Esophagus muscularis mucosa (tissue), 4 donors: ENCODE measurements at regions not wholly inside any gene's neighbourhood (a gene's known extent, or its start where the extent isn't known, plus 50 kb on each side); places are given as distances from the start of the nearest gene placed in this dataset.

Source experiments
- DNase-seq: peaks from one replicate; pipeline ENCODE4 v3.0.0-alpha.2; 2017; ENCODE audit errors: extremely low spot score
- H3K27ac ChIP-seq, 4 donors: fragments of 200-600 bp; sonication (generic); replicated peaks in 1 of 4; 1 replicate in 3 of 4; 2 replicates in 1 of 4; pipeline ENCODE4 v1.5.1; 2016 to 2019; ENCODE audit warnings: mild to moderate bottlenecking in 1 of 4
- H3K27me3 ChIP-seq, 4 donors: fragments of 200-600 bp; sonication (generic); one replicate each; pipeline versions ENCODE4 v1.5.1 to v1.6.0; 2016 to 2019
- H3K36me3 ChIP-seq, 4 donors: fragments of 200-600 bp; sonication (generic); one replicate each; pipeline ENCODE4 v1.5.1; 2016 to 2019
- H3K4me1 ChIP-seq, 4 donors: fragments of 200-600 bp; sonication (generic); one replicate each; pipeline ENCODE4 v1.5.1; 2016 to 2019
- H3K4me3 ChIP-seq, 4 donors: fragments of 200-600 bp; sonication (generic); 1 replicate in 2 of 4; 2 replicates in 2 of 4; pipeline ENCODE4 v1.5.1; 2016 to 2019; ENCODE audit warnings: mild to moderate bottlenecking in 4 of 4, moderate library complexity in 1 of 4
- H3K9me3 ChIP-seq, 4 donors: fragments of 200-600 bp; sonication (generic); 1 replicate in 3 of 4; 2 replicates in 1 of 4; pipeline ENCODE4 v1.5.1; 2016 to 2019
- CTCF ChIP-seq, 3 experiments: fragments of 200-600 bp in 2 of 3; fragments of 450-650 bp in 1 of 3; sonication (generic) in 2 of 3; IDR thresholded peaks; one replicate each; pipeline ENCODE4 v1.5.1; 2017 to 2019; ENCODE audit warnings: antibody characterized with exemption in 3 of 3, mild to moderate bottlenecking in 2 of 3, moderate library complexity in 1 of 3
- EP300 ChIP-seq: sonication (generic); formaldehyde crosslinking; IDR thresholded peaks from one replicate; pipeline ENCODE4 v1.6.1; 2017; ENCODE audit warnings: antibody characterized with exemption
- POLR2A ChIP-seq: fragments of 450-650 bp; IDR thresholded peaks from one replicate; pipeline ENCODE4 v1.6.1; 2017; ENCODE audit warnings: antibody characterized with exemption, moderate library complexity, mild to moderate bottlenecking, low read depth
- POLR2AphosphoS5 ChIP-seq, 2 donors: sonication (generic); formaldehyde crosslinking; IDR thresholded peaks; one replicate each; pipeline ENCODE4 v1.6.1; 2017; ENCODE audit warnings: antibody characterized with exemption in 2 of 2
- WGBS: methylation state at CpG from one replicate; pipeline ENCODE4 v1.1.5; 2018; 5-methylcytosine and 5-hydroxymethylcytosine counted together
- intact Hi-C: fragments of 100-400 bp; cut with DNase I; formaldehyde crosslinking; loops from one replicate; pipeline ENCODE4 v1.15.1; 2023

GRCh38 chr4:81358154-81358553 lies 113.6 kb downstream of the RASGEF1B start:
- 80% methylated on average over 2 of the region's 2 CpGs for WGBS
- no peak for DNase-seq
- TF ChIP-seq POLR2A (no peak), POLR2AphosphoS5 (IDR thresholded peaks at IDR 0.05) (no peak), CTCF (IDR thresholded peaks at IDR 0.05) (no peak), EP300 (no peak)
- Histone ChIP-seq H3K4me3 (no peak overlapping the region), H3K27me3 (no peaks in the 10 kb centered on the region), H3K36me3 (no peaks in the 10 kb centered on the region), H3K27ac (no peak overlapping the region), H3K9me3 (no peaks in the 10 kb centered on the region), H3K4me1 (no peaks in the 10 kb centered on the region)
- intact Hi-C loops: no loop called here

GRCh38 chr4:81356621-81357020 lies 115.1 kb downstream of the RASGEF1B start:
- 85% methylated on average over 1 of the region's 1 CpG for WGBS
- TF ChIP-seq CTCF (IDR thresholded peaks at IDR 0.05): no peak
- no peak for TF ChIP-seq POLR2AphosphoS5 (IDR thresholded peaks at IDR 0.05)
- TF ChIP-seq EP300: no peak
- no peak for TF ChIP-seq POLR2A
- no peaks in the 10 kb centered on the region for H3K36me3 ChIP-seq
- DNase-seq: no peak
- H3K9me3 ChIP-seq: no peaks in the 10 kb centered on the region
- no peaks in the 10 kb centered on the region for H3K4me1 ChIP-seq
- H3K27me3 ChIP-seq: no peaks in the 10 kb centered on the region
- intact Hi-C loops: no loop called here
- no peak overlapping the region for H3K27ac ChIP-seq
- no peak overlapping the region for H3K4me3 ChIP-seq

- Histone ChIP-seq H3K36me3 (no peaks in the 10 kb centered on the region), H3K4me1 (no peaks in the 10 kb centered on the region), H3K9me3 (no peaks in the 10 kb centered on the region), H3K27me3 (no peaks in the 10 kb centered on the region), H3K4me3 (no peak overlapping the region), H3K27ac (no peak overlapping the region)
- 71% methylated on average over 2 of the region's 2 CpGs for WGBS
- TF ChIP-seq POLR2A (no peak), CTCF (IDR thresholded peaks at IDR 0.05) (no peak), POLR2AphosphoS5 (IDR thresholded peaks at IDR 0.05) (no peak), EP300 (no peak)
- DNase-seq: no peak
- intact Hi-C loops: no loop called here
These were observed 116.6 kb downstream of the RASGEF1B start for GRCh38 chr4:81355136-81355535.

- no peak for DNase-seq
- TF ChIP-seq CTCF (IDR thresholded peaks at IDR 0.05): no peak
- TF ChIP-seq EP300: no peak
- TF ChIP-seq POLR2AphosphoS5 (IDR thresholded peaks at IDR 0.05): no peak
- no peak for TF ChIP-seq POLR2A
- intact Hi-C loops: no loop called here
- Histone ChIP-seq H3K9me3 (no peaks in the 10 kb centered on the region), H3K27ac (no peak overlapping the region), H3K4me3 (no peak overlapping the region), H3K4me1 (no peaks in the 10 kb centered on the region), H3K27me3 (no peaks in the 10 kb centered on the region), H3K36me3 (no peaks in the 10 kb centered on the region)
- 60% methylated on average over 1 of the region's 1 CpG for WGBS
These were observed 117.8 kb downstream of the RASGEF1B start for GRCh38 chr4:81353861-81354260.

GRCh38 chr4:81352446-81352835 lies 119.3 kb downstream of the RASGEF1B start:
- Histone ChIP-seq H3K4me1 (no peaks in the 10 kb centered on the region), H3K9me3 (no peaks in the 10 kb centered on the region), H3K27me3 (no peaks in the 10 kb centered on the region), H3K27ac (no peak overlapping the region), H3K36me3 (no peaks in the 10 kb centered on the region), H3K4me3 (no peak overlapping the region)
- DNase-seq: no peak
- intact Hi-C loops: no loop called here
- TF ChIP-seq CTCF (IDR thresholded peaks at IDR 0.05): no peak
- TF ChIP-seq EP300: no peak
- TF ChIP-seq POLR2AphosphoS5 (IDR thresholded peaks at IDR 0.05): no peak
- no peak for TF ChIP-seq POLR2A
- WGBS: 68% methylated on average over 2 of the region's 2 CpGs
